GM12891 (cell line): ENCODE measurements at regions not wholly inside any gene's neighbourhood (a gene's known extent, or its start where the extent isn't known, plus 50 kb on each side); places are given as distances from the start of the nearest gene placed in this dataset.

Source experiments
- POLR2A ChIP-seq: IDR thresholded peaks from 2 replicates; pipeline ENCODE4 v1.6.1; 2011; ENCODE audit warnings: low read depth, low read length, control low read depth
- POLR2AphosphoS5 ChIP-seq: IDR thresholded peaks from 2 replicates; pipeline ENCODE4 v1.6.1; 2011; ENCODE audit warnings: low read depth, low read length, control low read depth
- POU2F2 ChIP-seq: IDR thresholded peaks from 2 replicates; pipeline ENCODE4 v1.6.1; 2011; ENCODE audit warnings: low read depth, mild to moderate bottlenecking, control low read depth, low read length, moderate library complexity
- SPI1 ChIP-seq: IDR thresholded peaks from 2 replicates; pipeline ENCODE4 v1.6.1; 2011; ENCODE audit warnings: low read depth, low read length, control low read depth
- TAF1 ChIP-seq: IDR thresholded peaks from 2 replicates; pipeline ENCODE4 v1.6.1; 2011; ENCODE audit warnings: low read depth, low read length, control low read depth

DNA sequence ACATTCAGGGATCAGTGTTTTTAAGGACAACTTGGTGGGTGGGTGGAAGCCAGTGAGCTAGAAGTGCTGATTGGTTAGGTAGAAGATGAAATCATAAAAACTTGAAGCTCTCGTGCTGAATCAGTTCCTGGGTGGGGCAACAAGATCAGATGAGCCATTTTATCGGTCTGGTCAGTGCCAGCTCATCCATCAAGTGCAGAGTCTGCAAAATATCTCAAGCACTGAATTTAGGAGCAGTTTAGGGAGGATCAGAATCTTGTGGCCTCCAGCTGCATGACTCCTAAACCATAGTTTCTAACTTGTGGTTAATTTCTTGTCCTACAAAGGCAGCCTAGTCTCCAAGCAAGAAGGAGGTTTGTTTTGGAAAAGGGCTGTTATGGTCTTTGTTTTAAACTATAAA is 166.4 kb downstream of the FAM170A start:
- no peak for TF ChIP-seq POLR2A
- no peak for TF ChIP-seq TAF1
- no peak for TF ChIP-seq POLR2AphosphoS5
- no peak for TF ChIP-seq SPI1
- TF ChIP-seq POU2F2: no peak
